Panc1 (cell line): ENCODE measurements at regions not wholly inside any gene's neighbourhood (a gene's known extent, or its start where the extent isn't known, plus 50 kb on each side); places are given as distances from the start of the nearest gene placed in this dataset.

Experiments
- ATAC-seq: fragments of 200-7000 bp; cut with Tn5 transposase; 2 replicates; pipeline ENCODE4 v1.9.1; 2020; ENCODE audit warnings: mild to moderate bottlenecking, moderate library complexity
- BruUV-seq: library from RNA; stranded (reverse); fragments of 400-500 nt; replicated peaks from 2 replicates; lab custom pipeline; 2021; lab: Mats Ljungman, UMichigan
- CTCF ChIA-PET: fragments of 300-600 bp; sonication (Branson Sonifier 250); formaldehyde crosslinking; loops from one replicate; lab custom pipeline; 2022; ENCODE audit warnings: antibody characterized with exemption; lab: Charles Lee
- POLR2A ChIA-PET: fragments of 300-600 bp; sonication (Branson Sonifier 250); formaldehyde crosslinking; loops from one replicate; lab custom pipeline; 2022; ENCODE audit warnings: antibody characterized with exemption; lab: Charles Lee
- DNase-seq: peaks from one replicate; pipeline ENCODE4 v3.0.0-alpha.2; 2010; ENCODE audit warnings: low read depth, low spot score
- H3K27ac ChIP-seq: 2 replicates; pipeline ENCODE4 v1.5.1; 2011; ENCODE audit warnings: mild to moderate bottlenecking, low read length, inconsistent platforms
- H3K27me3 ChIP-seq: fragments of 200-500 bp; sonication (Bioruptor generic); 2 replicates; pipeline ENCODE4 v1.6.0; 2014; ENCODE audit warnings: low read length, inconsistent platforms; ENCODE audit not compliant: control insufficient read depth, insufficient read depth
- H3K36me3 ChIP-seq: fragments of 200-500 bp; sonication (Bioruptor generic); 2 replicates; pipeline ENCODE4 v1.5.1; 2014; ENCODE audit warnings: inconsistent platforms, mild to moderate bottlenecking, low read length, moderate library complexity; ENCODE audit not compliant: control insufficient read depth, insufficient read depth
- H3K4me1 ChIP-seq: 2 replicates; pipeline ENCODE4 v1.5.1; 2011; ENCODE audit warnings: inconsistent platforms, mild to moderate bottlenecking, low read length, moderate library complexity; ENCODE audit not compliant: control insufficient read depth, insufficient read depth
- H3K4me3 ChIP-seq, 2 experiments: 2 replicates each; pipeline ENCODE4 v1.5.1; 2011 to 2012; ENCODE audit warnings: low read depth in 2 of 2, low read length in 2 of 2, mild to moderate bottlenecking in 2 of 2, inconsistent platforms in 1 of 2, moderate library complexity in 1 of 2
- H3K9me3 ChIP-seq: fragments of 200-500 bp; sonication (Bioruptor generic); 2 replicates; pipeline ENCODE4 v1.5.1; 2014; ENCODE audit warnings: low read depth, mild to moderate bottlenecking, inconsistent platforms, low read length, moderate library complexity; ENCODE audit not compliant: control insufficient read depth, insufficient read depth
- CTCF ChIP-seq: fragments of 450-650 bp; IDR thresholded peaks from 2 replicates; pipeline ENCODE4 v1.5.1; 2017; ENCODE audit warnings: mild to moderate bottlenecking
- POLR2AphosphoS5 ChIP-seq: IDR thresholded peaks from 2 replicates; pipeline ENCODE4 v1.6.1; 2012; ENCODE audit warnings: mild to moderate bottlenecking, low read depth, low read length, moderate library complexity
- REST ChIP-seq, 2 experiments: IDR thresholded peaks; 2 replicates each; pipeline ENCODE4 v1.6.1; 2011 to 2012; ENCODE audit warnings: low read depth in 2 of 2, control low read depth in 1 of 2, low read length in 1 of 2, mild to moderate bottlenecking in 1 of 2, moderate library complexity in 1 of 2; ENCODE audit not compliant: insufficient read depth in 1 of 2
- SIN3A ChIP-seq: IDR thresholded peaks from 2 replicates; pipeline ENCODE4 v1.6.1; 2012; ENCODE audit warnings: low read depth, mild to moderate bottlenecking, low read length, moderate library complexity, borderline replicate concordance; ENCODE audit not compliant: insufficient read depth
- TCF7L2 ChIP-seq: IDR thresholded peaks from 2 replicates; pipeline ENCODE4 v1.6.1; 2011; ENCODE audit warnings: mild to moderate bottlenecking, low read depth, low read length, inconsistent platforms
- in situ Hi-C: cut with HindIII; loops from 2 replicates; pipeline ENCODE4 v1.10.0; 2016; ENCODE audit warnings: low sequenced_read_pairs, low pct_unique_long_range_greater_than_20kb
- intact Hi-C: fragments of 100-400 bp; cut with micrococcal nuclease; formaldehyde crosslinking; loops from one replicate; pipeline ENCODE4 v1.10.0; 2022; ENCODE audit not compliant: unreplicated experiment

- in situ Hi-C loops, result no loop called here
- Histone ChIP-seq H3K27me3 (no peaks in the 10 kb centered on the region), H3K27ac (peak overlapping the region; percentile 98), H3K36me3 (no peaks in the 10 kb centered on the region), H3K9me3 (no peaks in the 10 kb centered on the region), H3K4me1 (peaks cover 41% of the 10 kb centered on the region), H3K4me3 (peak overlapping the region; percentile 21 to 63; a peak in 3 of 4 replicates)
- DNase-seq (peak; percentile 54), ATAC-seq (peak; percentile 44; the same call in 1 of the 2 replicates)
- ChIA-PET POLR2A (no interaction called here), CTCF (interaction anchor here (0.6 kb wide), 1 partner anchor 35 kb away, joined by 5 read pairs; no protein-coding TSS in a partner anchor)
- BruUV-seq, result no TSS peak
- TF ChIP-seq SIN3A, result no peak
- no peak for TF ChIP-seq REST (IDR thresholded peaks at IDR 0.05; ENCODE audit: insufficient read depth in 1 of 2, low read depth in 2 of 2, low read length in 1 of 2)
- TF ChIP-seq CTCF, result no peak
- no peak for TF ChIP-seq TCF7L2
- no peak for TF ChIP-seq POLR2AphosphoS5
- intact Hi-C loops, result no loop called here
These were observed 58.4 kb upstream of the ARID1B start for GRCh38 chr6:156718647-156719394.

- Histone ChIP-seq H3K27me3 (no peaks in the 10 kb centered on the region), H3K4me3 (no peak overlapping the region), H3K36me3 (no peaks in the 10 kb centered on the region), H3K9me3 (no peaks in the 10 kb centered on the region), H3K27ac (no peak overlapping the region; the same call in 1 of the 2 replicates), H3K4me1 (peaks cover 41% of the 10 kb centered on the region)
- no peak for DNase-seq
- TF ChIP-seq REST (IDR thresholded peaks at IDR 0.05; ENCODE audit: insufficient read depth in 1 of 2, low read depth in 2 of 2, low read length in 1 of 2) (no peak), TCF7L2 (no peak), POLR2AphosphoS5 (no peak), CTCF (no peak), SIN3A (no peak)
- intact Hi-C loops, result no loop called here
- ATAC-seq, result no peak
- CTCF ChIA-PET, result no interaction called here
- no TSS peak for BruUV-seq
- in situ Hi-C loops, result no loop called here
- POLR2A ChIA-PET, result no interaction called here
These were observed 59.6 kb upstream of the ARID1B start for GRCh38 chr6:156717542-156717941.
